HG03575 (cell line): ENCODE measurements at regions not wholly inside any gene's neighbourhood (a gene's known extent, or its start where the extent isn't known, plus 50 kb on each side); places are given as distances from the start of the nearest gene placed in this dataset.
"Not testable (repeated sequence)": the region's sequence is repeated elsewhere in the genome, so short reads cannot be mapped to it uniquely, and the experiment has no call there.

ENCODE experiments used
- ATAC-seq: cut with Tn5 transposase; IDR thresholded peaks from one replicate; pipeline ENCODE4 v1.9.1; 2021; ENCODE audit not compliant: unreplicated experiment, insufficient number of reproducible peaks, low FRiP score; ENCODE audit errors: extremely low read depth

- not testable (repeated sequence) for ATAC-seq
Measured at GRCh38 chr7:112942125-112942524, 144.5 kb downstream of the GPR85 start.

GRCh38 chr7:112940314-112940732, 146.3 kb downstream of the GPR85 start:
- ATAC-seq, result no peak

- ATAC-seq, result peak; percentile 90
Measured at GRCh38 chr7:112939574-112940313, 146.9 kb downstream of the GPR85 start.

- ATAC-seq, result no peak
Measured at GRCh38 chr7:112938863-112939573, 147.6 kb downstream of the GPR85 start.

- ATAC-seq, result no peak
Measured at GRCh38 chr7:112937651-112938415, 147.6 kb upstream of the TMEM168 start.

GRCh38 chr7:112933598-112933997, 143.4 kb upstream of the TMEM168 start:
- ATAC-seq, result no peak

- ATAC-seq, result no peak
Measured at GRCh38 chr7:112930787-112931186, 140.6 kb upstream of the TMEM168 start.

GRCh38 chr7:112929421-112929820, 139.2 kb upstream of the TMEM168 start:
- no peak for ATAC-seq

GRCh38 chr7:112926018-112926417, 135.8 kb upstream of the TMEM168 start:
- no peak for ATAC-seq

- not testable (repeated sequence) for ATAC-seq
Measured at GRCh38 chr7:112922546-112922945, 132.4 kb upstream of the TMEM168 start.

GRCh38 chr7:112916431-112916830, 126.2 kb upstream of the TMEM168 start:
- not testable (repeated sequence) for ATAC-seq

GRCh38 chr7:112908086-112908485, 117.9 kb upstream of the TMEM168 start:
- ATAC-seq, result no peak

- ATAC-seq, result no peak
Measured at GRCh38 chr7:112907658-112908057, 117.5 kb upstream of the TMEM168 start.

- no peak for ATAC-seq
Measured at GRCh38 chr7:112905950-112906349, 115.8 kb upstream of the TMEM168 start.

GRCh38 chr7:112905413-112905812, 115.2 kb upstream of the TMEM168 start:
- no peak for ATAC-seq

- peak; percentile 56 for ATAC-seq
Measured at GRCh38 chr7:112898432-112899290, 108.5 kb upstream of the TMEM168 start.

- ATAC-seq, result no peak
Measured at GRCh38 chr7:112897839-112898431, 107.7 kb upstream of the TMEM168 start.

- ATAC-seq, result no peak
Measured at GRCh38 chr7:112896026-112896601, 105.9 kb upstream of the TMEM168 start.
